HepG2 (cell line): ENCODE measurements at regions not wholly inside any gene's neighbourhood (a gene's known extent, or its start where the extent isn't known, plus 50 kb on each side); places are given as distances from the start of the nearest gene placed in this dataset.

ENCODE experiments used
- ARHGAP35 ChIP-seq: sonication (generic); formaldehyde crosslinking; IDR thresholded peaks from 2 replicates; pipeline ENCODE4 v1.9.0; 2022; ENCODE audit warnings: mild to moderate bottlenecking, inconsistent platforms, moderate library complexity, missing genetic modification reagents, borderline replicate concordance
- CREB1 ChIP-seq, 2 experiments: fragments of 450-650 bp in 1 of 2; IDR thresholded peaks; 2 replicates each; pipeline ENCODE4 v1.6.1; 2016 to 2017; ENCODE audit warnings: control low read depth in 1 of 2, mild to moderate bottlenecking in 1 of 2, missing compliant biosample characterization in 1 of 2, missing genetic modification characterization in 1 of 2
- KLF15 ChIP-seq: sonication (generic); formaldehyde crosslinking; IDR thresholded peaks from 2 replicates; pipeline ENCODE4 v1.8.1; 2023; ENCODE audit warnings: borderline replicate concordance, mild to moderate bottlenecking, inconsistent platforms, missing genetic modification reagents, mixed read lengths
- NFYB ChIP-seq: sonication (generic); formaldehyde crosslinking; IDR thresholded peaks from 2 replicates; pipeline ENCODE4 v1.4.0; 2020; ENCODE audit warnings: missing genetic modification reagents
- SETDB1 ChIP-seq: sonication (generic); formaldehyde crosslinking; IDR thresholded peaks from 2 replicates; pipeline ENCODE4 v1.5.1; 2020; ENCODE audit warnings: missing genetic modification reagents, mild to moderate bottlenecking, borderline replicate concordance
- SIN3B ChIP-seq: fragments of 150-350 bp; IDR thresholded peaks from 2 replicates; pipeline ENCODE4 v1.6.1; 2014; ENCODE audit warnings: low read length
- SMAD1 ChIP-seq: sonication (generic); formaldehyde crosslinking; IDR thresholded peaks from 2 replicates; pipeline ENCODE4 v1.4.0; 2020; ENCODE audit warnings: missing genetic modification reagents, low read depth, mild to moderate bottlenecking, borderline replicate concordance
- SP1 ChIP-seq, 2 experiments: fragments of 450-650 bp in 1 of 2; sonication (generic) in 1 of 2; formaldehyde crosslinking in 1 of 2; IDR thresholded peaks; 2 replicates each; pipeline versions ENCODE4 v1.4.0 to v1.6.1; 2016 to 2020; ENCODE audit warnings: missing genetic modification reagents in 1 of 2
- SP4 ChIP-seq: sonication (generic); formaldehyde crosslinking; IDR thresholded peaks from 2 replicates; pipeline ENCODE4 v1.8.1; 2023; ENCODE audit warnings: mild to moderate bottlenecking, missing genetic modification reagents
- ZNF121 ChIP-seq: sonication (generic); formaldehyde crosslinking; IDR thresholded peaks from 2 replicates; pipeline ENCODE4 v1.5.0; 2020; ENCODE audit warnings: mild to moderate bottlenecking, missing genetic modification reagents
- ZZZ3 ChIP-seq: sonication (generic); formaldehyde crosslinking; IDR thresholded peaks from 2 replicates; pipeline ENCODE4 v1.4.0; 2020; ENCODE audit warnings: missing genetic modification reagents, mild to moderate bottlenecking, borderline replicate concordance
- TF ChIP-seq, protein P1 (sequence below): IDR thresholded peaks from 2 replicates; pipeline ENCODE4 v1.6.1; 2018; ENCODE audit warnings: missing genetic modification reagents, mild to moderate bottlenecking, missing compliant biosample characterization

DNA sequence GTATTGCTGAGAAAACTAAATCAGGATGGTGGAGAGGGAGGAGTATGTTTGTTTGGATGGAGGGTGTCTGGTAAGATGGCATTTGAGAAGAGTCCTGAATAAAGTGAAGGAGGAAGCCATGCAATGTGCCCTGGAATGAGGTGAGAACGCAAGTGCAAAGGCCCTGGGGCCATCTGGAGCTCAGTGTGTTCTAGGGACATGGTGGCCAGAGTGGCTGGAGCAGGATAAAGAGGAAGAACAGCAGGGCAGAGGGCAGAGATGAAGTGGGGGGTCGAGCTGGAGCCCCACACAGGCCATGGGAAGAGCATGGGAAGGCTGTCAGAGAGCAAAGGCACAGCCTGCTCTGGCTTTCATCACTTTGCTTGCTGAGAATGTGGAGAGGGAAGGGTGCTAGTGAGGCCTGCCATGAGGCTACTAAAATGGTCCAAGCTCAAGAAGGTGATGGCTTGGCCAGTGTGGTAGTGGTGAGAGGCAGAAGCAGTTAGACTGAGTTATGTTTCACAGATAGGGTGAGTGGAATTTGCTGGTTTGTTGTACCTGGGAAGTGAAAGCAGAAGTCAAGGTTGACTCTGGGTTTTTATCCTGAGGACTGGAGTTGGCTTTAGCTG is 234.1 kb downstream of the FOXL1 start:
- TF ChIP-seq KLF15 (CRISPR knock-in tag) = no peak
- TF ChIP-seq ARHGAP35 (CRISPR knock-in tag) = no peak
- no peak for TF ChIP-seq ZNF121
- no peak for TF ChIP-seq NFYB (CRISPR knock-in tag)
- no peak for TF ChIP-seq CREB1 (IDR thresholded peaks at IDR 0.05)
- no peak for TF ChIP-seq CREB1 (CRISPR knock-in tag; IDR thresholded peaks at IDR 0.05)
- no peak for TF ChIP-seq SP4 (CRISPR knock-in tag)
- no peak for TF ChIP-seq SMAD1 (CRISPR knock-in tag)
- TF ChIP-seq, protein P1, sequence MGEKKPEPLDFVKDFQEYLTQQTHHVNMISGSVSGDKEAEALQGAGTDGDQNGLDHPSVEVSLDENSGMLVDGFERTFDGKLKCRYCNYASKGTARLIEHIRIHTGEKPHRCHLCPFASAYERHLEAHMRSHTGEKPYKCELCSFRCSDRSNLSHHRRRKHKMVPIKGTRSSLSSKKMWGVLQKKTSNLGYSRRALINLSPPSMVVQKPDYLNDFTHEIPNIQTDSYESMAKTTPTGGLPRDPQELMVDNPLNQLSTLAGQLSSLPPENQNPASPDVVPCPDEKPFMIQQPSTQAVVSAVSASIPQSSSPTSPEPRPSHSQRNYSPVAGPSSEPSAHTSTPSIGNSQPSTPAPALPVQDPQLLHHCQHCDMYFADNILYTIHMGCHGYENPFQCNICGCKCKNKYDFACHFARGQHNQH (CRISPR knock-in tag) = no peak
- TF ChIP-seq SETDB1 (CRISPR knock-in tag) = no peak
- no peak for TF ChIP-seq SIN3B
- TF ChIP-seq ZZZ3 (CRISPR knock-in tag) = no peak
- no peak for TF ChIP-seq SP1 (IDR thresholded peaks at IDR 0.05)
- no peak for TF ChIP-seq SP1 (CRISPR knock-in tag; IDR thresholded peaks at IDR 0.05)
